Pancreas (tissue), 10 donors: ENCODE measurements at regions not wholly inside any gene's neighbourhood (a gene's known extent, or its start where the extent isn't known, plus 50 kb on each side); places are given as distances from the start of the nearest gene placed in this dataset.

Experiments
- ATAC-seq, 4 donors: fragments of 200-7000 bp; cut with Tn5 transposase; one replicate each; pipeline versions ENCODE4 v1.8.0 to v1.9.1; 2020; ENCODE audit warnings: mild to moderate bottlenecking in 4 of 4, moderate library complexity in 4 of 4
- DNase-seq, 6 donors: peaks; one replicate each; pipeline ENCODE4 v3.0.0-alpha.2; 2020
- FAIRE-seq: peaks from 2 replicates; lab custom pipeline; 2012; peaks lifted over from hg19 to GRCh38; lab: Jason Lieb, UNC
- H3K27ac ChIP-seq, 4 donors: fragments of 200-600 bp; sonication (generic); 1 replicate in 3 of 4; 2 replicates in 1 of 4; pipeline versions ENCODE4 v1.5.0 to v1.8.0; 2020
- H3K27me3 ChIP-seq, 4 donors: fragments of 200-600 bp; one replicate each; pipeline ENCODE4 v1.8.0; 2021
- H3K36me3 ChIP-seq, 3 donors: fragments of 200-600 bp; sonication (generic) in 1 of 3; one replicate each; pipeline versions ENCODE4 v1.5.0 to v1.8.0; 2020 to 2021
- H3K4me1 ChIP-seq, 3 donors: fragments of 200-600 bp; one replicate each; pipeline ENCODE4 v1.8.0; 2021
- H3K4me3 ChIP-seq, 4 donors: fragments of 200-600 bp; sonication (generic) in 2 of 4; one replicate each; pipeline versions ENCODE4 v1.5.0 to v1.8.0; 2020 to 2021
- H3K9me3 ChIP-seq, 4 donors: fragments of 200-600 bp; one replicate each; pipeline ENCODE4 v1.8.0; 2021
- WGBS, 2 donors: extraction: QIAGEN DNeasy Blood & Tissue Kit; methylation state at CpG; one replicate each; pipeline ENCODE4 v1.1.7; 2013; 5-methylcytosine and 5-hydroxymethylcytosine counted together
- intact Hi-C, 3 donors: fragments of 100-400 bp; cut with DNase I; formaldehyde crosslinking; loops; one replicate each; pipeline versions ENCODE4 v1.11.1 to v1.14.2; 2022
- TF ChIP-seq, protein P1 (sequence below), 4 donors: fragments of 200-600 bp; sonication (generic) in 3 of 4; IDR thresholded peaks; one replicate each; pipeline versions ENCODE4 v1.5.0 to v1.8.0; 2021; ENCODE audit warnings: antibody characterized with exemption in 4 of 4
- donor health status: healthy with polysubstance abuse.
- donor health status: DM: no; HTN: no; CAD: no; lungs with moderate emphysema.
- donor health status: DM: no; HTN: no; CAD: no.
- donor health status: control.
- donor health status: control.
- donor health status: Bipolar disorder and iron deficiency.
- donor health status: DM: yes; HTN: yes; CAD: no.
- donor health status: DM: no; HTN: no; CAD: no.
- donor health status: DM: no; HTN: no; CAD: no.
- donor health status: DM: yes; HTN: yes; CAD: no.

DNA sequence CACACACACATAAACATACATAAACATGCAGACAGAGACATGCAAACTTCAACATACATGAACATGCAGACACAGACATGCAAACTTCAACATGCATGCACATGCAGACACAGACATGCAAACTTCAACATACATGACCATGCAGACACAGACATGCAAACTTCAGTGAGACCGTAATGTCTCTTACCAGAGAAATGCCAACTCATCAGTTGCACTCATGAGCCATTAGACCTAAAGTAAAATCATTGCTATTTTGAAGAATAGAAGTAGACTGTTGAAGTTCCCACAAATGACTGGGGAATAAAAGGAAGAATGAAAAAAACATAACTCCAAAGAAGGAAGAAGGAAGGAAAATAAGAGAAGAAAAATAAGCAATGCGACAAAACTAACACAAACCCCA is 1044.0 kb upstream of the TMEM132C start:
- intact Hi-C loops = no loop called here
- Histone ChIP-seq H3K36me3 (no peaks in the 10 kb centered on the region), H3K27ac (no peak overlapping the region), H3K4me3 (no peak overlapping the region), H3K4me1 (no peaks in the 10 kb centered on the region), H3K27me3 (no peaks in the 10 kb centered on the region), H3K9me3 (no peaks in the 10 kb centered on the region)
- DNase-seq (no peak), FAIRE-seq (no peak), ATAC-seq (no peak)
- 93 to 94% methylated on average over 2 of the region's 2 CpGs for WGBS, 2 donors
- TF ChIP-seq, protein P1, sequence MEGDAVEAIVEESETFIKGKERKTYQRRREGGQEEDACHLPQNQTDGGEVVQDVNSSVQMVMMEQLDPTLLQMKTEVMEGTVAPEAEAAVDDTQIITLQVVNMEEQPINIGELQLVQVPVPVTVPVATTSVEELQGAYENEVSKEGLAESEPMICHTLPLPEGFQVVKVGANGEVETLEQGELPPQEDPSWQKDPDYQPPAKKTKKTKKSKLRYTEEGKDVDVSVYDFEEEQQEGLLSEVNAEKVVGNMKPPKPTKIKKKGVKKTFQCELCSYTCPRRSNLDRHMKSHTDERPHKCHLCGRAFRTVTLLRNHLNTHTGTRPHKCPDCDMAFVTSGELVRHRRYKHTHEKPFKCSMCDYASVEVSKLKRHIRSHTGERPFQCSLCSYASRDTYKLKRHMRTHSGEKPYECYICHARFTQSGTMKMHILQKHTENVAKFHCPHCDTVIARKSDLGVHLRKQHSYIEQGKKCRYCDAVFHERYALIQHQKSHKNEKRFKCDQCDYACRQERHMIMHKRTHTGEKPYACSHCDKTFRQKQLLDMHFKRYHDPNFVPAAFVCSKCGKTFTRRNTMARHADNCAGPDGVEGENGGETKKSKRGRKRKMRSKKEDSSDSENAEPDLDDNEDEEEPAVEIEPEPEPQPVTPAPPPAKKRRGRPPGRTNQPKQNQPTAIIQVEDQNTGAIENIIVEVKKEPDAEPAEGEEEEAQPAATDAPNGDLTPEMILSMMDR (IDR thresholded peaks at IDR 0.05) = no peak

DNA sequence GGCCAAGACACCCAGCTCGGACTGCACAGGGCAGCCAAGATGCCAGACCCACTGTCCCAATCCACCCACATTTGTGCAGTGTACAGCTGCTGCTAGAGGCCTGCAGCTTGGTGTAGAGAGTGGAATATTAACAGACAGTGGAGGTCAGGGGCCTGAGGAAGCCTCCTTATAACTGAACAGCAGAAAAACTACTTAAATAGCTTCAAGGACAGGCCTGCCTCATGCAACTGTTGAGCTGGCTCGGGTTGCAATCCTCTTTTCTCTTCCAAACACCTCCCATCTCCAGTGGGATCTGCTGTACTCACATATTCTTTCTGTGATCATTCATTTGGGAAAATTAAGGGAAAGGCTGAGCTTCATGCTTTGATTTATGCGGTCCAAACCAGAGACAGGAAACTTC is 1043.2 kb upstream of the TMEM132C start:
- TF ChIP-seq, protein P1 (IDR thresholded peaks at IDR 0.05) = no peak
- Histone ChIP-seq H3K27ac (no peak overlapping the region), H3K9me3 (no peaks in the 10 kb centered on the region), H3K36me3 (no peaks in the 10 kb centered on the region), H3K27me3 (no peaks in the 10 kb centered on the region), H3K4me1 (no peaks in the 10 kb centered on the region), H3K4me3 (no peak overlapping the region)
- DNase-seq (no peak), ATAC-seq (no peak), FAIRE-seq (no peak)
- WGBS, 2 donors = 51 to 76% methylated on average over 3 of the region's 3 CpGs
- intact Hi-C loops = no loop called here

DNA sequence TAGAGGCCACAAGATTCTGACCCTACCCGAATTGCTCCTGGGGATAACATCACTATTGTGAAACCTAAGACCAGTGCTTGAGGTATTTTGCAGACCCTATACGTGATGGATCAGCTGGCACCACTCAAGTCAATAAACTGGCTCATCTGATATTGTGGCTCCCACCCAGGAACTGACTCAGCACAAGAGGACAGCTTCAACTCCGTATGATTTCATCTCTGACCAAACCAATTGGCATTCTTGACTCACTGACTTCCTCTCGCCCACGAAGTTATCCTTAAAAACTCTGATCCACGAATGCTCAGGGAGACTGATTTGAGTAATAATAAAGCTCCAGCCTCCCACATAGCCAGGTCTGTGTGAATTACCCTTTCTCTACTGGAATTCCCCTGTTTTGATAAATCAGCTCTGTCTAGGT is 1036.1 kb upstream of the TMEM132C start:
- no peaks in the 10 kb centered on the region for H3K36me3 ChIP-seq
- H3K9me3 ChIP-seq = no peaks in the 10 kb centered on the region
- intact Hi-C loops = no loop called here
- 49 to 60% methylated on average over 6 of the region's 6 CpGs for WGBS, 2 donors
- no peak overlapping the region for H3K27ac ChIP-seq
- TF ChIP-seq, protein P1 (IDR thresholded peaks at IDR 0.05) = no peak
- H3K4me1 ChIP-seq = no peaks in the 10 kb centered on the region
- no peak for ATAC-seq
- DNase-seq = no peak
- FAIRE-seq = no peak
- H3K4me3 ChIP-seq = no peak overlapping the region
- H3K27me3 ChIP-seq = no peaks in the 10 kb centered on the region

DNA sequence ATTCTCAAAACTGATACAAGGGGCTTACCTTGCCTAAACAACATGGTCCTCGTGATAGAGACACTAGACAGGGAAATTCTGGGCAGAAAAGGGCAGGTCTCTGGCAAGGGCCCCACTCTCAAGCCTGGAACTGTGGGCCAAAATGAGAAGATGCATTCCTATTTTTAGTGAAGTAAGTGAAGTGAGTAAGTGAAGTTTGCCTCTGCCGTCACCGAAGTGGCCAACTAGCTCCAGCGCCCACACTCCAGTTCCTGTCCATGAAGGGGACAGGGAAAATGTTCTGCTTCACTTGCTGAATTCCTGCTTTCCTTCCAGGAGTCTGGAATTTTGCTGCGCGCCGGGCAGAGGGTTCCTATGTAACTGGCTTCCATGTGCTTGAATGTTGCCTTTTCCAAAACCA is 1035.6 kb upstream of the TMEM132C start:
- intact Hi-C loops = no loop called here
- no peak for ATAC-seq
- no peak overlapping the region for H3K27ac ChIP-seq
- no peaks in the 10 kb centered on the region for H3K27me3 ChIP-seq
- H3K36me3 ChIP-seq = no peaks in the 10 kb centered on the region
- no peak overlapping the region for H3K4me3 ChIP-seq
- no peaks in the 10 kb centered on the region for H3K9me3 ChIP-seq
- no peak for DNase-seq
- TF ChIP-seq, protein P1 (IDR thresholded peaks at IDR 0.05) = no peak
- no peaks in the 10 kb centered on the region for H3K4me1 ChIP-seq
- FAIRE-seq = no peak
- 61 to 76% methylated on average over 7 of the region's 7 CpGs for WGBS, 2 donors

DNA sequence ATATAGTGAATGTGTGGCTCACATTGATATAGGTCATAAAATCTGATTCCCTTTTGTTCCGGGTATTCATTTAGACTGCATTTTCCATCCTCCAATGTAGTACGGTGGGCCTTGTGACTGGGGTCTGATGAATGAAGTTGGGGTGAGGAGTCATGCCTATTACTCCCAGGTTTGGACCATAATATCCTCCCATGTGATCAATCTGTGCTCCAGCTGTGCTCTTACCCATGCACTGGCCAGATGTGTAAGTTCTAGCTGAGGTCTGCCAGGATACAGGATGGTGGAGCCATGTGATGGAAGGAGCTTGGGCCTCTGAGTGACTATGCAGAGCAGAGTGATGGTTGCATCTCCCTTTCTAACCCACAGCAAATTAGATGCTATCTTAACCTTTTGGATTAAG is 1034.0 kb upstream of the TMEM132C start:
- DNase-seq (no peak), FAIRE-seq (no peak), ATAC-seq (no peak)
- no peak overlapping the region for H3K4me3 ChIP-seq
- no peak overlapping the region for H3K27ac ChIP-seq
- no peaks in the 10 kb centered on the region for H3K27me3 ChIP-seq
- intact Hi-C loops = no loop called here
- H3K9me3 ChIP-seq = no peaks in the 10 kb centered on the region
- no peaks in the 10 kb centered on the region for H3K36me3 ChIP-seq
- no peaks in the 10 kb centered on the region for H3K4me1 ChIP-seq
- 43 to 50% methylated on average over 2 of the region's 2 CpGs for WGBS, 2 donors
- TF ChIP-seq, protein P1 (IDR thresholded peaks at IDR 0.05) = no peak
